Neuronal stem cell (in vitro differentiated cells): ENCODE measurements at regions not wholly inside any gene's neighbourhood (a gene's known extent, or its start where the extent isn't known, plus 50 kb on each side); places are given as distances from the start of the nearest gene placed in this dataset.

ENCODE experiments used
- DNase-seq: peaks from one replicate; pipeline ENCODE4 v3.0.0-alpha.2; 2013; ENCODE audit warnings: low spot score
- H2AFZ ChIP-seq: one replicate; pipeline ENCODE4 v1.6.1; 2013; ENCODE audit warnings: mild to moderate bottlenecking, low read length, inconsistent platforms
- H2AK5ac ChIP-seq: 2 replicates; pipeline ENCODE4 v1.6.1; 2013; ENCODE audit warnings: low read depth, mild to moderate bottlenecking, inconsistent platforms, low read length, moderate library complexity, mixed read lengths
- H2BK120ac ChIP-seq: 2 replicates; pipeline ENCODE4 v1.6.1; 2013; ENCODE audit warnings: low read depth, mild to moderate bottlenecking, inconsistent platforms, low read length, moderate library complexity, mixed read lengths
- H2BK12ac ChIP-seq: one replicate; pipeline ENCODE4 v1.6.1; 2013; ENCODE audit warnings: low read length, inconsistent platforms
- H2BK15ac ChIP-seq: 2 replicates; pipeline ENCODE4 v1.6.1; 2013; ENCODE audit warnings: mild to moderate bottlenecking, low read length, inconsistent platforms, mixed read lengths
- H2BK5ac ChIP-seq: one replicate; pipeline ENCODE4 v1.6.1; 2013; ENCODE audit warnings: inconsistent platforms, mild to moderate bottlenecking, low read length, moderate library complexity
- H3K14ac ChIP-seq: one replicate; pipeline ENCODE4 v1.6.1; 2013; ENCODE audit warnings: low read length, inconsistent platforms
- H3K18ac ChIP-seq: 2 replicates; pipeline ENCODE4 v1.6.1; 2013; ENCODE audit warnings: low read length, inconsistent platforms
- H3K23ac ChIP-seq: 2 replicates; pipeline ENCODE4 v1.6.1; 2013; ENCODE audit warnings: low read depth, mild to moderate bottlenecking, mixed read lengths, low read length, inconsistent platforms; ENCODE audit not compliant: poor library complexity
- H3K27ac ChIP-seq: replicated peaks from 3 replicates; pipeline ENCODE4 v1.5.1; 2013; ENCODE audit warnings: low read length, inconsistent platforms
- H3K27me3 ChIP-seq, 3 experiments: 2 replicates each; pipeline ENCODE4 v1.6.1; 2013; ENCODE audit warnings: low read length in 3 of 3, mild to moderate bottlenecking in 2 of 3, inconsistent platforms in 1 of 3, low read depth in 1 of 3, mixed read lengths in 1 of 3, moderate library complexity in 1 of 3; ENCODE audit not compliant: control insufficient read depth in 3 of 3, insufficient read depth in 3 of 3
- H3K36me3 ChIP-seq, 2 donors: replicated peaks in 1 of 2; 2 replicates each; pipeline ENCODE4 v1.6.1; 2013; ENCODE audit warnings: low read length in 2 of 2; ENCODE audit not compliant: control insufficient read depth in 2 of 2, insufficient read depth in 2 of 2
- H3K4ac ChIP-seq: 2 replicates; pipeline ENCODE4 v1.6.1; 2013; ENCODE audit warnings: inconsistent platforms, mild to moderate bottlenecking, low read length, moderate library complexity
- H3K4me1 ChIP-seq, 2 donors: 1 replicate in 1 of 2; 2 replicates in 1 of 2; pipeline ENCODE4 v1.6.1; 2013; ENCODE audit warnings: low read length in 2 of 2, low read depth in 1 of 2; ENCODE audit not compliant: control insufficient read depth in 2 of 2, insufficient read depth in 1 of 2
- H3K4me2 ChIP-seq: one replicate; pipeline ENCODE4 v1.6.1; 2013; ENCODE audit warnings: mild to moderate bottlenecking, low read length, inconsistent platforms; ENCODE audit not compliant: insufficient read depth, poor library complexity, severe bottlenecking
- H3K4me3 ChIP-seq, 2 donors: 2 replicates each; pipeline ENCODE4 v1.5.1; 2013; ENCODE audit warnings: low read length in 2 of 2, mild to moderate bottlenecking in 2 of 2, inconsistent platforms in 1 of 2, moderate library complexity in 1 of 2
- H3K79me1 ChIP-seq: one replicate; pipeline ENCODE4 v1.6.1; 2013; ENCODE audit warnings: low read depth, mild to moderate bottlenecking, inconsistent platforms, low read length, moderate library complexity
- H3K9ac ChIP-seq: one replicate; pipeline ENCODE4 v1.6.1; 2013; ENCODE audit warnings: mild to moderate bottlenecking, low read depth, low read length, inconsistent platforms; ENCODE audit not compliant: poor library complexity
- H3K9me3 ChIP-seq, 2 donors: replicated peaks in 1 of 2; 2 replicates each; pipeline versions ENCODE3 to v1.6.1; 2013; ENCODE audit warnings: low read length in 2 of 2, mild to moderate bottlenecking in 2 of 2, inconsistent platforms in 1 of 2, low read depth in 1 of 2, mixed read lengths in 1 of 2, moderate library complexity in 1 of 2; ENCODE audit not compliant: control insufficient read depth in 2 of 2, insufficient read depth in 1 of 2
- H4K8ac ChIP-seq: one replicate; pipeline ENCODE4 v1.6.1; 2013; ENCODE audit warnings: low read depth, mild to moderate bottlenecking, inconsistent platforms, low read length, moderate library complexity
- H4K91ac ChIP-seq: one replicate; pipeline ENCODE4 v1.6.1; 2013; ENCODE audit warnings: low read length, low read depth, mild to moderate bottlenecking, inconsistent platforms; ENCODE audit not compliant: poor library complexity
- WGBS, 2 donors: extraction: QIAGEN DNeasy Blood & Tissue Kit; methylation state at CpG; one replicate each; pipeline ENCODE4 v1.1.7; 2013; ENCODE audit warnings: missing lambda C conversion rate in 2 of 2, mixed read lengths in 1 of 2; ENCODE audit not compliant: insufficient read length in 2 of 2, insufficient replicate concordance in 1 of 2; ENCODE audit errors: extremely low coverage in 2 of 2; 5-methylcytosine and 5-hydroxymethylcytosine counted together

GRCh38 chr21:28193189-28193588, 799.5 kb downstream of the LTN1 start:
- no peaks in the 10 kb centered on the region for H3K36me3 ChIP-seq
- no peak overlapping the region for H3K4me3 ChIP-seq
- no peaks in the 10 kb centered on the region for H3K4me1 ChIP-seq
- H4K91ac ChIP-seq: no peak overlapping the region
- no peaks in the 10 kb centered on the region for H3K79me1 ChIP-seq
- WGBS, 2 donors: no CpG with 5 or more reads among the region's 2 CpGs
- no peak overlapping the region for H3K18ac ChIP-seq
- no peak for DNase-seq
- no peak overlapping the region for H2BK15ac ChIP-seq
- H3K23ac ChIP-seq: no peak overlapping the region
- H3K14ac ChIP-seq: no peak overlapping the region
- H2BK5ac ChIP-seq: no peak overlapping the region
- H3K4ac ChIP-seq: no peak overlapping the region
- H3K27me3 ChIP-seq: no peaks in the 10 kb centered on the region
- H3K27ac ChIP-seq: no peak overlapping the region
- no peak overlapping the region for H2BK120ac ChIP-seq
- no peak overlapping the region for H3K4me2 ChIP-seq
- H2BK12ac ChIP-seq: no peak overlapping the region
- H3K9me3 ChIP-seq: peaks cover 0 to 3% of the 10 kb centered on the region in 2 donors
- H2AK5ac ChIP-seq: no peak overlapping the region
- H4K8ac ChIP-seq: no peak overlapping the region
- no peak overlapping the region for H2AFZ ChIP-seq
- no peak overlapping the region for H3K9ac ChIP-seq

GRCh38 chr21:28186604-28187003, 806.1 kb downstream of the LTN1 start:
- no peak overlapping the region for H2BK120ac ChIP-seq
- no peak overlapping the region for H3K18ac ChIP-seq
- H3K9me3 ChIP-seq: peaks cover 0 to 3% of the 10 kb centered on the region in 2 donors
- no peak for DNase-seq
- no peak overlapping the region for H4K8ac ChIP-seq
- H3K27me3 ChIP-seq: no peaks in the 10 kb centered on the region
- H2BK5ac ChIP-seq: no peak overlapping the region
- no peak overlapping the region for H2BK12ac ChIP-seq
- no peak overlapping the region for H3K4ac ChIP-seq
- H3K4me2 ChIP-seq: no peak overlapping the region
- no peak overlapping the region for H2AK5ac ChIP-seq
- no peak overlapping the region for H4K91ac ChIP-seq
- H3K79me1 ChIP-seq: no peaks in the 10 kb centered on the region
- H3K9ac ChIP-seq: no peak overlapping the region
- no peak overlapping the region for H3K4me3 ChIP-seq
- H3K23ac ChIP-seq: no peak overlapping the region
- no peak overlapping the region for H3K14ac ChIP-seq
- no peak overlapping the region for H2BK15ac ChIP-seq
- H3K36me3 ChIP-seq: no peaks in the 10 kb centered on the region
- H3K4me1 ChIP-seq: no peaks in the 10 kb centered on the region
- no peak overlapping the region for H2AFZ ChIP-seq
- H3K27ac ChIP-seq: no peak overlapping the region

- WGBS, 2 donors: no CpG with 5 or more reads among the region's 4 CpGs
- H2AK5ac ChIP-seq: no peak overlapping the region
- DNase-seq: no peak
- no peak overlapping the region for H2BK120ac ChIP-seq
- no peaks in the 10 kb centered on the region for H3K36me3 ChIP-seq
- no peak overlapping the region for H3K14ac ChIP-seq
- H3K79me1 ChIP-seq: no peaks in the 10 kb centered on the region
- H3K18ac ChIP-seq: no peak overlapping the region
- no peaks in the 10 kb centered on the region for H3K27me3 ChIP-seq
- H3K27ac ChIP-seq: no peak overlapping the region
- H4K8ac ChIP-seq: no peak overlapping the region
- no peak overlapping the region for H2AFZ ChIP-seq
- no peaks in the 10 kb centered on the region for H3K4me1 ChIP-seq
- H4K91ac ChIP-seq: no peak overlapping the region
- no peak overlapping the region for H3K9ac ChIP-seq
- no peak overlapping the region for H3K23ac ChIP-seq
- no peak overlapping the region for H3K4me2 ChIP-seq
- no peak overlapping the region for H3K4ac ChIP-seq
- no peak overlapping the region for H3K4me3 ChIP-seq
- H2BK12ac ChIP-seq: no peak overlapping the region
- no peak overlapping the region for H2BK15ac ChIP-seq
- H3K9me3 ChIP-seq: peaks cover 0 to 3% of the 10 kb centered on the region in 2 donors
- no peak overlapping the region for H2BK5ac ChIP-seq
These were observed 810.9 kb downstream of the LTN1 start for GRCh38 chr21:28181730-28182129.

- no peaks in the 10 kb centered on the region for H3K36me3 ChIP-seq
- no peak overlapping the region for H2BK120ac ChIP-seq
- no peak overlapping the region for H2BK12ac ChIP-seq
- H2BK5ac ChIP-seq: no peak overlapping the region
- no peak for DNase-seq
- no peak overlapping the region for H3K9ac ChIP-seq
- no peak overlapping the region for H3K4ac ChIP-seq
- H2AK5ac ChIP-seq: no peak overlapping the region
- no peak overlapping the region for H4K8ac ChIP-seq
- H3K4me1 ChIP-seq: no peaks in the 10 kb centered on the region
- no peak overlapping the region for H3K18ac ChIP-seq
- H3K27ac ChIP-seq: no peak overlapping the region
- H3K27me3 ChIP-seq: no peaks in the 10 kb centered on the region
- H3K4me2 ChIP-seq: no peak overlapping the region
- no peak overlapping the region for H3K23ac ChIP-seq
- peaks cover 0 to 3% of the 10 kb centered on the region in 2 donors for H3K9me3 ChIP-seq
- H2AFZ ChIP-seq: no peak overlapping the region
- no peaks in the 10 kb centered on the region for H3K79me1 ChIP-seq
- H3K4me3 ChIP-seq: no peak overlapping the region
- H3K14ac ChIP-seq: no peak overlapping the region
- no peak overlapping the region for H2BK15ac ChIP-seq
- H4K91ac ChIP-seq: no peak overlapping the region
These were observed 813.5 kb downstream of the LTN1 start for GRCh38 chr21:28179136-28179535.
